HFF-Myc (cell line): ENCODE measurements at regions not wholly inside any gene's neighbourhood (a gene's known extent, or its start where the extent isn't known, plus 50 kb on each side); places are given as distances from the start of the nearest gene placed in this dataset.

Experiments used
- DNase-seq: peaks from one replicate; pipeline ENCODE4 v3.0.0-alpha.2; 2011; ENCODE audit warnings: low read depth; ENCODE audit errors: extremely low read depth
- H3K4me3 ChIP-seq: replicated peaks from 2 replicates; pipeline ENCODE4 v1.5.1; 2011; ENCODE audit warnings: low read depth, mild to moderate bottlenecking, control low read depth, low read length
- CTCF ChIP-seq: IDR thresholded peaks from 2 replicates; pipeline ENCODE4 v1.5.1; 2012; ENCODE audit warnings: mild to moderate bottlenecking, low read depth, low read length, control low read depth; ENCODE audit errors: missing control alignments

- no peak overlapping the region for H3K4me3 ChIP-seq
- no peak for TF ChIP-seq CTCF
- no peak for DNase-seq
Observed at GRCh38 chr16:6976716-6977115, 355.9 kb upstream of the RBFOX1 start.

GRCh38 chr16:6970171-6970857 is 362.3 kb upstream of the RBFOX1 start:
- DNase-seq: no peak
- no peak overlapping the region for H3K4me3 ChIP-seq
- no peak for TF ChIP-seq CTCF

- DNase-seq: no peak
- H3K4me3 ChIP-seq: no peak overlapping the region
- no peak for TF ChIP-seq CTCF
Observed at GRCh38 chr16:6969594-6969993, 363.1 kb upstream of the RBFOX1 start.

- TF ChIP-seq CTCF: no peak
- no peak overlapping the region for H3K4me3 ChIP-seq
- DNase-seq: no peak
Observed at GRCh38 chr16:6967796-6968320, 364.8 kb upstream of the RBFOX1 start.

- no peak overlapping the region for H3K4me3 ChIP-seq
- no peak for DNase-seq
- TF ChIP-seq CTCF: no peak
Observed at GRCh38 chr16:6966925-6967324, 365.7 kb upstream of the RBFOX1 start.

- TF ChIP-seq CTCF: no peak
- H3K4me3 ChIP-seq: no peak overlapping the region
- DNase-seq: no peak
Observed at GRCh38 chr16:6964679-6965078, 368.0 kb upstream of the RBFOX1 start.

- H3K4me3 ChIP-seq: no peak overlapping the region
- TF ChIP-seq CTCF: no peak
- DNase-seq: no peak
Observed at GRCh38 chr16:6961704-6962103, 370.9 kb upstream of the RBFOX1 start.
